ENCODE measurements at regions not wholly inside any gene's neighbourhood (a gene's known extent, or its start where the extent isn't known, plus 50 kb on each side); places are given as distances from the start of the nearest gene placed in this dataset.
"Not testable (repeated sequence)": the region's sequence is repeated elsewhere in the genome, so short reads cannot be mapped to it uniquely, and the experiment has no call there.

GRCh38 chr1:100791586-100791985 is 72.0 kb downstream of the VCAM1 start:
- H3K27me3 Mint-ChIP-seq: peaks cover 22% of the 10 kb centered on the region
- H3K27ac Mint-ChIP-seq: no peak overlapping the region
- no peak overlapping the region for H3K4me3 Mint-ChIP-seq
- no peaks in the 10 kb centered on the region for H3K4me1 Mint-ChIP-seq
- intact Hi-C loops (cut with micrococcal nuclease): no loop called here
- DNase-seq: no peak
- no peaks in the 10 kb centered on the region for H3K9me3 Mint-ChIP-seq
- no peaks in the 10 kb centered on the region for H3K36me3 Mint-ChIP-seq (ENCODE audit: low read depth)

DNA sequence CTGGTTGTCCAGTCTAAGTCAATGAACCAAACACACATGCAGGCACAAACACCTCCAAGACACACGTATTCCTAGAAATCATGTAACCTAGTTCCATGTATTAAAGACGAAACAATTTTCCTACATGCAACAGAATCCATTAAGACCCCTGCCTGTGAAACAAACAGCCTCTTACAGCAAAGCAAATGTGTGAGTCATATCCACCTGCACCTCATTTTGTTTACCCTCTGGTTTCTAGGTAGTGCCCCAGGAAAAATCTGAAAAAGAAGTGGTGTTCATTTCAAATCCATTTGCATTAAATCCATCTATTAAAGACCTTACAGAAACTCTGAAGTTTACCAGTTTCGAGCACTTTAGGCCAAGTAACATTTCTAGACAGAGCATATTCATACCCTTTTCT is 74.1 kb downstream of the VCAM1 start:
- H3K27ac Mint-ChIP-seq: no peak overlapping the region
- intact Hi-C loops (cut with micrococcal nuclease): no loop called here

DNA sequence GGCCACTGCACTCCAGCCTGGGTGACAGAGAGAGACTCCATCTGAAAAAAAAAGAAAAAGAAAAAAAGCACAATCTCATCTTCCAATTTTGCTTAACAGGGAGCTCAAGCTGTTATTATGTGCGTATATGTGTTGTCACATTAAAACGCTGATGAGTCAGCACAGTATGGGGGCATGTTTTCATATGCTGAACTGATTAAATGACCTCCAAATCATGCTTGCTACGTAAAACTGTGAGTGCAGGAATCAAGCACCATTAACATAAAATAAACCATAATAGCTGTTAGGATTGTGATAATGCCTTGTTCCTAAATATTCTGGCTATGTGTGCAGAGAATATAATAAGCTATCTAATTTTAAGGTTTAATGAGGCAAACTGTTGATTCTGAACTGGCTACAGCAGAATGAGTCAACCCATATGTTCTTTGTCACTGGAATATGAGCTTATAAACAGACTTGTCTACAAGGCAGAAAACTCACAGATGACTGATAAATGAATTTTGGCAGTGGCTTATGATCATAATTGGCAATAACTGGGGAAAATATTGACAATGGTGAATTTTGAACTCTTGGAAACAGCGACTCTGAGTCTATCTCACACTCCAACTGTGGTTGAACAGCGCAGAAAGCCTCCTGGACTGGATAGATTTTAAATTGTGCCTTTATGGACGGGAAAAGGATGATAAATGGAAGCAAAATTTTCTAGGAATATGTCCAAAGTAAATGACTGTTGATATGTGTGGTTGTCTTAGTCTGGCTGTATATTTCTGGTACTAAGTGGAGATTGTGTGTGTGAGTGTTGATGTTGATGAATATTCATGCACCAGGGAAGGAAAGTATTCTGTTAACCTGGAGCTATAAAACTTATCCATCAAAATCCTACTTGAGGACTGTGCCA is 75.5 kb downstream of the VCAM1 start:
- H3K4me3 Mint-ChIP-seq: no peak overlapping the region
- H3K27me3 Mint-ChIP-seq: peaks cover 14% of the 10 kb centered on the region
- H3K4me1 Mint-ChIP-seq: no peaks in the 10 kb centered on the region
- H3K36me3 Mint-ChIP-seq (ENCODE audit: low read depth): no peaks in the 10 kb centered on the region
- H3K9me3 Mint-ChIP-seq: no peaks in the 10 kb centered on the region
- no peak for DNase-seq
- H3K27ac Mint-ChIP-seq: no peak overlapping the region
- intact Hi-C loops (cut with micrococcal nuclease): no loop called here

More for the DNA sequence above, 74.1 kb downstream of the VCAM1 start:
- peaks cover 21% of the 10 kb centered on the region for H3K27me3 Mint-ChIP-seq
- no peak for DNase-seq
- H3K4me1 Mint-ChIP-seq: no peaks in the 10 kb centered on the region
- H3K9me3 Mint-ChIP-seq: no peaks in the 10 kb centered on the region
- no peaks in the 10 kb centered on the region for H3K36me3 Mint-ChIP-seq (ENCODE audit: low read depth)
- no peak overlapping the region for H3K4me3 Mint-ChIP-seq

- no peaks in the 10 kb centered on the region for H3K4me1 Mint-ChIP-seq
- intact Hi-C loops (cut with micrococcal nuclease): no loop called here
- H3K4me3 Mint-ChIP-seq: no peak overlapping the region
- no peaks in the 10 kb centered on the region for H3K9me3 Mint-ChIP-seq
- H3K27ac Mint-ChIP-seq: no peak overlapping the region
- H3K36me3 Mint-ChIP-seq (ENCODE audit: low read depth): no peaks in the 10 kb centered on the region
- H3K27me3 Mint-ChIP-seq: peaks cover 11% of the 10 kb centered on the region
- no peak for DNase-seq
Observed at GRCh38 chr1:100795646-100795985, 76.1 kb downstream of the VCAM1 start.

DNA sequence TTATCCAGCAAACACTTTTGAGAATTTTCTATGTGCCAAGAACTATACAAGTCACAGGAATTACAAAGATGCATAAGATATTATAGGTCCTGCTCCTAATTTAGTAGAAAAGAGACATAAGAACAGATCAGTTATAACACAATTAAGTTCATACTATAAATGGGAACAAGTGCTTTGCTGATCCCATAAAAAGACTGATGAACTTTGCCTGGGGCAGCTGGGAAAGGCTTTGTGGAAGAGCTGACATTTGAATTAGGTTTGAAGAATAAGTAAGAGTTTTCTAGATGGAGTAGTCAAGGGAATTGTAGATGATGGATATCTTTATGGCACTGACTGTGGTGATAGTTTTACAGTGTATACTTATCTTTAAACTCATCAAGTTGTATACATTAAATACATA is 76.5 kb downstream of the VCAM1 start:
- Mint-ChIP-seq H3K4me3 (no peak overlapping the region), H3K27ac (no peak overlapping the region), H3K36me3 (ENCODE audit: low read depth) (no peaks in the 10 kb centered on the region), H3K27me3 (peaks cover 11% of the 10 kb centered on the region), H3K9me3 (no peaks in the 10 kb centered on the region), H3K4me1 (no peaks in the 10 kb centered on the region)
- DNase-seq: no peak
- intact Hi-C loops (cut with micrococcal nuclease): no loop called here

- H3K9me3 Mint-ChIP-seq: no peaks in the 10 kb centered on the region
- no peak for DNase-seq
- H3K4me3 Mint-ChIP-seq: no peak overlapping the region
- H3K4me1 Mint-ChIP-seq: no peaks in the 10 kb centered on the region
- intact Hi-C loops (cut with micrococcal nuclease): no loop called here
- no peak overlapping the region for H3K27ac Mint-ChIP-seq
- no peaks in the 10 kb centered on the region for H3K36me3 Mint-ChIP-seq (ENCODE audit: low read depth)
- H3K27me3 Mint-ChIP-seq: peaks cover 11% of the 10 kb centered on the region
Observed at GRCh38 chr1:100799548-100799947, 80.0 kb downstream of the VCAM1 start.

DNA sequence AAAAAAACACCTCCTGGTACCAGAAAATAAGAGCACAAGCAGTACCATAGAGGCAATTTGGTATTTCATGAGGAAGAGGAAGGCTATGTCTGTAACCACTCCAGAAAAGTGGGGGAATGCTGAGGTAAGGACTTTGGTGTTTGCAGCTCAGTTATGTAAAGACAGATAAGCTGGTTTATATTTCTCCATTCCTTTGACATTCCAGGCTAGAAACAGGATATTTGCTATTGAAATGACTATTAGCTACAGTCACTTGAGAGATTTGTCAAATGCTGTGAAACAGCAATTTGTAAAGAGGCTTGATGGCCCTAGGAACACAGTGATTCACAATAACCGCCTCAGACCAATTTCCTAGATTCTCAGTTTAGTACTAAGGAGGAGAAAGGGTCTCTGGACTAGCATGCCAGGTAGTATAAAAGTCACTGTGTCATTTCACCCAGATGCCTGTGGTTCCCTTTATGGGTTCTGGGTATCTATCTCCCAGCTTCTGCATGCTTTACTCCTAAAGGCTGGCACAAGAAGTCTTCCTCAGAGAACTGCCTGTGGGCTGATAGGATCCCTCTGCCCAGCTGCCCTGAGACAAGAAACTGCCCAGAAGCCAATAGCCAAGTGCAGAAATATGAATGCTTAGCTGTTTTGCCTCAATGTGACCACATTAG is 80.5 kb downstream of the VCAM1 start:
- Mint-ChIP-seq H3K4me1 (no peaks in the 10 kb centered on the region), H3K4me3 (no peak overlapping the region), H3K27me3 (peaks cover 9% of the 10 kb centered on the region), H3K9me3 (no peaks in the 10 kb centered on the region), H3K36me3 (ENCODE audit: low read depth) (no peaks in the 10 kb centered on the region), H3K27ac (no peak overlapping the region)
- no peak for DNase-seq
- intact Hi-C loops (cut with micrococcal nuclease): no loop called here

GRCh38 chr1:100801256-100801655 is 81.7 kb downstream of the VCAM1 start:
- H3K4me3 Mint-ChIP-seq; H3K4me1 Mint-ChIP-seq; H3K27ac Mint-ChIP-seq; H3K36me3 Mint-ChIP-seq (ENCODE audit: low read depth); H3K9me3 Mint-ChIP-seq; H3K27me3 Mint-ChIP-seq; intact Hi-C loops (cut with micrococcal nuclease); DNase-seq: not testable (repeated sequence)

DNA sequence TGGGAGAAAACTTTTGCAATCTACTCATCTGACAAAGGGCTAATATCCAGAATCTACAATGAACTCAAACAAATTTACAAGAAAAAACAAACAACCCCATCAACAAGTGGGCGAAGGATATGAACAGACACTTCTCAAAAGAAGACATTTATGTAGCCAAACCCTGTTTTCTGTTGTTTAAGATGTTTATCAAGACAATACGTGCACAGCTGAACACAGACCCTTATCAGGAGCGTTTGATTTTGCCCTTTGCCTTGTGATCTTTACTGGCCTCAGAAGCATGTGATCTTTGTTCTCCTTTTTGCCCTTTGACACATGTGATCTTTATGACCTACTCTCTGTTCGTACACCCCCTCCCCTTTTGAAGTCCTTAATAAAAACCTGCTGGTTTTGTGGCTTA is 83.7 kb downstream of the VCAM1 start:
- intact Hi-C loops (cut with micrococcal nuclease); H3K27me3 Mint-ChIP-seq; H3K36me3 Mint-ChIP-seq (ENCODE audit: low read depth); DNase-seq; H3K4me1 Mint-ChIP-seq; H3K9me3 Mint-ChIP-seq; H3K4me3 Mint-ChIP-seq; H3K27ac Mint-ChIP-seq: not testable (repeated sequence)

DNA sequence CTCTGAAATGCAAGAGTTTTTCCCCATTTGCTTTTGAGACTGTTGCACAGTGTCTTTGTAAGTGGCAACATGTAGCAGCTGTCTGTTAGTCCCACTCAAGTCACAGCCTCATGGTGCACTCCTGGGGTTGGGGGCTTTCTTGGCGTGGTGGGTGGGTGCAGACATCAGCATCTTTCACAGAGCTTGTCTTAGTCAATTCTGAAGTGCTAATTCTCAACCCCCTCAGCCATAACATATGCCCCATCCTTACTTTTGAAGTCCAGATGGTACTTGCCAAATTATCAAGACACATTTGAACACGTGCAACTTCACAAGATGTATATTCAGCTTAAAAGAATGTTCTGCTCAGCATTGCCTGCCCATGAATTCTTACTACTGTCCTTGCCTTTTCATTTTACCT is 87.1 kb downstream of the VCAM1 start:
- no peaks in the 10 kb centered on the region for H3K9me3 Mint-ChIP-seq
- H3K36me3 Mint-ChIP-seq (ENCODE audit: low read depth): no peaks in the 10 kb centered on the region
- intact Hi-C loops (cut with micrococcal nuclease): no loop called here
- no peak overlapping the region for H3K27ac Mint-ChIP-seq
- peaks cover 13% of the 10 kb centered on the region for H3K27me3 Mint-ChIP-seq
- DNase-seq: no peak
- H3K4me3 Mint-ChIP-seq: no peak overlapping the region
- peaks cover 4% of the 10 kb centered on the region for H3K4me1 Mint-ChIP-seq

GRCh38 chr1:100810360-100810759 is 84.3 kb downstream of the EXTL2 start:
- intact Hi-C loops (cut with micrococcal nuclease): no loop called here

DNA sequence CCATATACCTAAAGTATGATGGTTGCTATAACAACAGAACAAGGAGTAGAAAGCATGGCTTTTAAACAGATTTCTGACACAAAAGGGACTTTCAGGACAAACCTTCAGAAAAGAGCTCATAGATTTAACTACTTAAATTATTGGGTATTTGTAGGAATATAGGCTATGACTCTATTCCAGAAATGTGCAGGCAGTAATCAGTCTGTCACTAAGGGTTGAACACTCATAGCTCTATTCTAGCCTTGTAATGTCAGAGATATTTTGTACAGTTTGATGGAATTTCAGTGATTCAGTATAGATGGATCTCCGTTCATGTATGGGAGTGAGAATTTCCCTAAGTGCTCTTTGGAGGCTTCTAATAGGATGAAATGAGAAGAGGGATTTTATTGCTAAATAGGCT is 82.8 kb downstream of the EXTL2 start:
- intact Hi-C loops (cut with micrococcal nuclease): no loop called here
- H3K27ac Mint-ChIP-seq: no peak overlapping the region
- no peaks in the 10 kb centered on the region for H3K36me3 Mint-ChIP-seq (ENCODE audit: low read depth)
- DNase-seq: no peak
- H3K4me1 Mint-ChIP-seq: peaks cover 15% of the 10 kb centered on the region
- H3K27me3 Mint-ChIP-seq: peaks cover 32% of the 10 kb centered on the region
- no peak overlapping the region for H3K4me3 Mint-ChIP-seq
- peaks cover 9% of the 10 kb centered on the region for H3K9me3 Mint-ChIP-seq

More at GRCh38 chr1:100810360-100810759, 84.3 kb downstream of the EXTL2 start:
- Mint-ChIP-seq H3K36me3 (ENCODE audit: low read depth) (no peaks in the 10 kb centered on the region), H3K27ac (no peak overlapping the region), H3K27me3 (peaks cover 33% of the 10 kb centered on the region), H3K4me1 (peaks cover 10% of the 10 kb centered on the region), H3K4me3 (no peak overlapping the region), H3K9me3 (peaks cover 9% of the 10 kb centered on the region)
- DNase-seq: no peak

GRCh38 chr1:100814938-100815337 is 79.7 kb downstream of the EXTL2 start:
- intact Hi-C loops (cut with micrococcal nuclease); DNase-seq; H3K9me3 Mint-ChIP-seq; H3K36me3 Mint-ChIP-seq (ENCODE audit: low read depth): not testable (repeated sequence)
- Mint-ChIP-seq H3K27ac (peak overlapping the region; percentile 49), H3K4me1 (peaks cover 11% of the 10 kb centered on the region), H3K27me3 (peaks cover 35% of the 10 kb centered on the region), H3K4me3 (peak overlapping the region; percentile 36)

DNA sequence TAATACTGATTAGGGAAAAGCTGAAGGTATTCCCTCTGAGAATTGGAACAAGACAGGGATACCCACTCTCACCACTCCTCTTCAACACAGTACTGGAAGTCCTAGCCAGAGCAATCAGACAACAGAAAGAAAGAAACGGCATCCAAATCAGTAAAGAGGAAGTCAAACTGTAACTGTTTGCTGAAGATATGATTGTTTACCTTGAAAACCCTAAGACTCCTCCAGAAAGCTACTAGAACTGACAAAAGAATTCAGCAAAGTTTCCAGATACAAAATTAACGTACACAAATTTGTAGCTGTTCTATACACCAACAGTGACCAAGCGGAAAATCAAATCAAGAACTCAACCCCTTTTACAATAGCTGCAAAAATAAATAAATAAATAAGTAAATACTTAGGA is 78.6 kb downstream of the EXTL2 start:
- H3K4me1 Mint-ChIP-seq: peaks cover 11% of the 10 kb centered on the region
- peaks cover 35% of the 10 kb centered on the region for H3K27me3 Mint-ChIP-seq
- H3K36me3 Mint-ChIP-seq (ENCODE audit: low read depth): no peaks in the 10 kb centered on the region
- no peak overlapping the region for H3K4me3 Mint-ChIP-seq
- intact Hi-C loops (cut with micrococcal nuclease): no loop called here
- no peak for DNase-seq
- peaks cover 9% of the 10 kb centered on the region for H3K9me3 Mint-ChIP-seq
- H3K27ac Mint-ChIP-seq: no peak overlapping the region

Data from activated CD4-positive, alpha-beta T cell treated with anti-CD3 and anti-CD28 coated beads, Interleukin-2, amount 10 ng/mL, durations not matched to agents 24 days and 14 days (primary cell).